ENCODE measurements at regions not wholly inside any gene's neighbourhood (a gene's known extent, or its start where the extent isn't known, plus 50 kb on each side); places are given as distances from the start of the nearest gene placed in this dataset.

GRCh38 chr19:5220866-5221265 lies 119.7 kb downstream of the PTPRS start:
- Histone ChIP-seq H3K9me3 (ENCODE audit: control extremely low read depth in 1 of 3, control insufficient read depth in 2 of 3, insufficient read depth in 1 of 3, low read length in 2 of 3) (peaks cover 0 to 5% (median 0%) of the 10 kb centered on the region in 3 donors), H3K36me3 (replicated peaks in 1 of 2; ENCODE audit: control extremely low read depth in 1 of 2, control insufficient read depth in 1 of 2, extremely low read depth in 1 of 2, insufficient read depth in 2 of 2, low read length in 1 of 2) (no peaks in the 10 kb centered on the region), H3K4me2 (replicated peaks; ENCODE audit: low read depth, low read length, poor library complexity, severe bottlenecking) (no peak overlapping the region), H3K9ac (ENCODE audit: low read length) (no peak overlapping the region), H2AFZ (ENCODE audit: insufficient read depth, low read depth, low read length, poor library complexity, severe bottlenecking) (no peak overlapping the region), H3K4me1 (ENCODE audit: control insufficient read depth in 2 of 2, insufficient read depth in 2 of 2, low read length in 2 of 2) (peaks cover 12 to 20% of the 10 kb centered on the region in 2 donors), H3K27me3 (replicated peaks in 1 of 4; ENCODE audit: control extremely low read depth in 1 of 4, control insufficient read depth in 3 of 4, insufficient read depth in 4 of 4, low read length in 3 of 4) (no peaks in the 10 kb centered on the region), H3K79me2 (ENCODE audit: control insufficient read depth, insufficient read depth, low read length) (no peaks in the 10 kb centered on the region), H3K4me3 (ENCODE audit: control extremely low read depth in 1 of 5, extremely low read depth in 1 of 5, insufficient read depth in 1 of 5, low read depth in 2 of 5, low read length in 4 of 5) (no peak overlapping the region), H3K27ac (ENCODE audit: low read length in 2 of 2) (no peak overlapping the region), H4K20me1 (ENCODE audit: control insufficient read depth, insufficient read depth, low read length, poor library complexity, severe bottlenecking) (no peaks in the 10 kb centered on the region)
- Mint-ChIP-seq H3K27me3 (no peaks in the 10 kb centered on the region), H3K27ac (no peak overlapping the region), H3K4me3 (no peak overlapping the region), H3K9me3 (ENCODE audit: insufficient read depth) (no peaks in the 10 kb centered on the region), H3K4me1 (peaks cover 9% of the 10 kb centered on the region)
- CTCF ChIA-PET, result no interaction called here
- POLR2A ChIA-PET, result no interaction called here
- intact Hi-C loops (cut with micrococcal nuclease), result no loop called here
- TF ChIP-seq CTCF (IDR thresholded peaks at IDR 0.05), result no peak
- no peak for TF ChIP-seq EZH2 (IDR thresholded peaks at IDR 0.05; ENCODE audit: borderline replicate concordance, insufficient read depth, low read depth, low read length, poor library complexity, severe bottlenecking)
- no peak for ATAC-seq (ENCODE audit: low read depth)
- no peak for DNase-seq
- WGBS (ENCODE audit: insufficient coverage), result 94% methylated on average over 16 of the region's 16 CpGs

GRCh38 chr19:5220361-5220760 lies 120.3 kb downstream of the PTPRS start:
- Mint-ChIP-seq H3K4me1 (peaks cover 9% of the 10 kb centered on the region), H3K4me3 (no peak overlapping the region), H3K9me3 (ENCODE audit: insufficient read depth) (no peaks in the 10 kb centered on the region), H3K27ac (no peak overlapping the region), H3K27me3 (no peaks in the 10 kb centered on the region)
- no peak for TF ChIP-seq CTCF (IDR thresholded peaks at IDR 0.05)
- Histone ChIP-seq H4K20me1 (ENCODE audit: control insufficient read depth, insufficient read depth, low read length, poor library complexity, severe bottlenecking) (no peaks in the 10 kb centered on the region), H3K79me2 (ENCODE audit: control insufficient read depth, insufficient read depth, low read length) (no peaks in the 10 kb centered on the region), H3K4me1 (ENCODE audit: control insufficient read depth in 2 of 2, insufficient read depth in 2 of 2, low read length in 2 of 2) (peaks cover 14 to 23% of the 10 kb centered on the region in 2 donors), H3K27ac (ENCODE audit: low read length in 2 of 2) (no peak overlapping the region), H3K36me3 (replicated peaks in 1 of 2; ENCODE audit: control extremely low read depth in 1 of 2, control insufficient read depth in 1 of 2, extremely low read depth in 1 of 2, insufficient read depth in 2 of 2, low read length in 1 of 2) (no peaks in the 10 kb centered on the region), H3K4me3 (ENCODE audit: control extremely low read depth in 1 of 5, extremely low read depth in 1 of 5, insufficient read depth in 1 of 5, low read depth in 2 of 5, low read length in 4 of 5) (no peak overlapping the region), H3K9ac (ENCODE audit: low read length) (no peak overlapping the region), H3K27me3 (replicated peaks in 1 of 4; ENCODE audit: control extremely low read depth in 1 of 4, control insufficient read depth in 3 of 4, insufficient read depth in 4 of 4, low read length in 3 of 4) (no peaks in the 10 kb centered on the region), H3K9me3 (ENCODE audit: control extremely low read depth in 1 of 3, control insufficient read depth in 2 of 3, insufficient read depth in 1 of 3, low read length in 2 of 3) (peaks cover 0 to 5% (median 0%) of the 10 kb centered on the region in 3 donors), H3K4me2 (replicated peaks; ENCODE audit: low read depth, low read length, poor library complexity, severe bottlenecking) (no peak overlapping the region), H2AFZ (ENCODE audit: insufficient read depth, low read depth, low read length, poor library complexity, severe bottlenecking) (no peak overlapping the region)
- ChIA-PET POLR2A (no interaction called here), CTCF (no interaction called here)
- no peak for ATAC-seq (ENCODE audit: low read depth)
- intact Hi-C loops (cut with micrococcal nuclease), result no loop called here
- DNase-seq, result no peak
- WGBS (ENCODE audit: insufficient coverage), result 100% methylated on average over 3 of the region's 5 CpGs
